ENCODE measurements at regions not wholly inside any gene's neighbourhood (a gene's known extent, or its start where the extent isn't known, plus 50 kb on each side); places are given as distances from the start of the nearest gene placed in this dataset.

DNA sequence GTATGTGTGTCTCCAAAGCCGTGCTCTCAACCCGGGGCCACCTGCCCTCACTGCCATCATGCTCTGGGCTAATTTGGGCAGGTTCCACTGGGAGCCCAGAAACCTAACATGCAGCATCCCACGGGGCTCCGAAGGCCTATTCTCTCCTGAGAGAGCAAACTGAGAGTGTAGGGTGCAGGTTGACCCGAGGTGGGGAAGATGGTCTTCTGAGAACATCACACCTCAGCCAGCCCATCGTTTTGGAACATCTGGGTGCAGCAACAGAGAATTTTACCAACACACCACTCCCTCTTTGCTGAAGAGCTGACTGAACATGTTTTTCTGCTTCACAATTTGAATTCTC lies 294.6 kb upstream of the TUT7 start:
- no peaks in the 10 kb centered on the region for H4K20me1 ChIP-seq (ENCODE audit: insufficient read depth)
- H3K36me3 ChIP-seq (ENCODE audit: low read depth) = no peaks in the 10 kb centered on the region
- no peak overlapping the region for H3K4me2 ChIP-seq
- DNase-seq = no peak
- no peaks in the 10 kb centered on the region for H3K79me2 ChIP-seq (ENCODE audit: low read depth)
- no peaks in the 10 kb centered on the region for H3F3A ChIP-seq (ENCODE audit: insufficient read depth, low read depth)
- H3K27ac ChIP-seq = no peak overlapping the region
- H3K9me2 ChIP-seq (ENCODE audit: insufficient read depth) = no peaks in the 10 kb centered on the region
- H3K4me1 ChIP-seq (replicated peaks; ENCODE audit: insufficient read depth) = no peaks in the 10 kb centered on the region
- TF ChIP-seq EZH2 (IDR thresholded peaks at IDR 0.05; ENCODE audit: low read depth) = no peak
- TF ChIP-seq, protein P1, sequence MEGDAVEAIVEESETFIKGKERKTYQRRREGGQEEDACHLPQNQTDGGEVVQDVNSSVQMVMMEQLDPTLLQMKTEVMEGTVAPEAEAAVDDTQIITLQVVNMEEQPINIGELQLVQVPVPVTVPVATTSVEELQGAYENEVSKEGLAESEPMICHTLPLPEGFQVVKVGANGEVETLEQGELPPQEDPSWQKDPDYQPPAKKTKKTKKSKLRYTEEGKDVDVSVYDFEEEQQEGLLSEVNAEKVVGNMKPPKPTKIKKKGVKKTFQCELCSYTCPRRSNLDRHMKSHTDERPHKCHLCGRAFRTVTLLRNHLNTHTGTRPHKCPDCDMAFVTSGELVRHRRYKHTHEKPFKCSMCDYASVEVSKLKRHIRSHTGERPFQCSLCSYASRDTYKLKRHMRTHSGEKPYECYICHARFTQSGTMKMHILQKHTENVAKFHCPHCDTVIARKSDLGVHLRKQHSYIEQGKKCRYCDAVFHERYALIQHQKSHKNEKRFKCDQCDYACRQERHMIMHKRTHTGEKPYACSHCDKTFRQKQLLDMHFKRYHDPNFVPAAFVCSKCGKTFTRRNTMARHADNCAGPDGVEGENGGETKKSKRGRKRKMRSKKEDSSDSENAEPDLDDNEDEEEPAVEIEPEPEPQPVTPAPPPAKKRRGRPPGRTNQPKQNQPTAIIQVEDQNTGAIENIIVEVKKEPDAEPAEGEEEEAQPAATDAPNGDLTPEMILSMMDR (conservative IDR thresholded peaks at IDR 0.05) = no peak
- H2AFZ ChIP-seq = no peak overlapping the region
- ChIA-PET CTCF (no interaction called here), POLR2A (ENCODE audit: unreplicated experiment) (no interaction called here)
- H3K27me3 ChIP-seq (ENCODE audit: insufficient read depth, low read depth) = no peaks in the 10 kb centered on the region
- no peak overlapping the region for H3K4me3 ChIP-seq
- intact Hi-C loops (cut with micrococcal nuclease; ENCODE audit: unreplicated experiment) = no loop called here
- H3K9me3 ChIP-seq (ENCODE audit: insufficient read depth, low read depth) = no peaks in the 10 kb centered on the region
- BruUV-seq (replicated peaks) = no TSS peak

DNA sequence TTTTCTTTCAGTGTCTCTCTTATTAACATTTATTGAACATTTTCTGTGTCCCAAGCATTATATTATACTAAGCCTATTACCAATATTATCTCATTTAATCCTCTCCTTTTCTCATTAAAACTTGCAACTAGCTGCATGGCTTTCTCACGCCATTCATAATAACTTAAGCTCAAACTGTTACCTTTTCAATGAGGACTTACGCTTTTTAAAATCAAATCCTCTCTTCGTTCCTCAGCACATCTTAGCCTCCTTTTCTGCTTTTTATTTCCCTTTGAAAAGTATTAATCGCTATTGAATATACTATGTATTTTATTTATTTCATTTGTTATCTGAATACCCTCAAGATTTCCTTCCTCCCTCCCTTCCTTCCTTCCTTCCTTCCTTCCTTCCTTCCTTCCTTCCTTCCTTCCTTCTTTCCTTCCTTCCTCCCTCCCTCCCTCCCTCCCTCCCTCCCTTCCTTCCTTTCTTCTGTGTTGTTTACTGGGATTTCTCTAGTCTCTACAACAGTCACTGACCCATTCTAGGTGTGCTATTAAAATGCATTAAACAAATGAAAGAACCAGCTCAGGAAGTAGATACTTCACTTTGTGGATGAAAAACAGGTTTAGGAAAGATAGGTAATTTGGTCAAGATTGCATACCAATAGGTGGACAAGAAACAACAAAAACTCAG lies 294.1 kb upstream of the TUT7 start:
- Histone ChIP-seq H3K4me2 (no peak overlapping the region), H3K9me2 (ENCODE audit: insufficient read depth) (no peaks in the 10 kb centered on the region), H3K27me3 (ENCODE audit: insufficient read depth, low read depth) (no peaks in the 10 kb centered on the region), H3K36me3 (ENCODE audit: low read depth) (no peaks in the 10 kb centered on the region), H3K4me3 (no peak overlapping the region), H3K9me3 (ENCODE audit: insufficient read depth, low read depth) (no peaks in the 10 kb centered on the region), H3K4me1 (replicated peaks; ENCODE audit: insufficient read depth) (no peaks in the 10 kb centered on the region), H4K20me1 (ENCODE audit: insufficient read depth) (no peaks in the 10 kb centered on the region), H3K27ac (no peak overlapping the region), H2AFZ (no peak overlapping the region), H3F3A (ENCODE audit: insufficient read depth, low read depth) (no peaks in the 10 kb centered on the region), H3K79me2 (ENCODE audit: low read depth) (no peaks in the 10 kb centered on the region)
- ChIA-PET CTCF (no interaction called here), POLR2A (ENCODE audit: unreplicated experiment) (no interaction called here)
- no TSS peak for BruUV-seq (replicated peaks)
- TF ChIP-seq EZH2 (IDR thresholded peaks at IDR 0.05; ENCODE audit: low read depth) = no peak
- TF ChIP-seq, protein P1 (conservative IDR thresholded peaks at IDR 0.05) = no peak
- intact Hi-C loops (cut with micrococcal nuclease; ENCODE audit: unreplicated experiment) = no loop called here
- no peak for DNase-seq

DNA sequence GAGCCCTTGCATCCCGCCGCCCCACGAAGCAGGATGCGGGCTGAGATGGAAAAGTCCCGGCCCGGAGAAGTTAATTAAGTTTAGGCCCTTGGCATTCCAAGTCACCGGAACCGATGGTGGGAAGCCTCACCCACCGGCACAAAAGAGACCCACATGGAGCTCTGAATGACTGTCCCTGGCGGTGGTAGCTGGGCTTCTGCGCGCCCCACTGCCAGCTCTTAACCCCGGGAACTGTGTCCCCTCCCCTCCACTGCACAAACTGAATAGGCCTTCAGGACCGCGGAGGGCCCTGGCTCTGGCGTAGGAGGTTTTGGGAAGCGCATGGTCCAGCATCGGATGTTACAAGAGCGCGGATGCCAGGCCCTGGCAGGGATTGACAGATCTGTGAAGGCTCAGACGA lies 291.1 kb upstream of the TUT7 start:
- H3K27me3 ChIP-seq (ENCODE audit: insufficient read depth, low read depth) = no peaks in the 10 kb centered on the region

More for the DNA sequence above, 291.1 kb upstream of the TUT7 start:
- H3K27ac ChIP-seq = no peak overlapping the region
- H3K36me3 ChIP-seq (ENCODE audit: low read depth) = no peaks in the 10 kb centered on the region
- BruUV-seq (replicated peaks) = no TSS peak
- H3K4me3 ChIP-seq = no peak overlapping the region
- H3K79me2 ChIP-seq (ENCODE audit: low read depth) = no peaks in the 10 kb centered on the region
- 0 out of 2 replicates have a peak, but pooled peaks cover 2% of the 10 kb centered on the region for H3K4me1 ChIP-seq (replicated peaks; ENCODE audit: insufficient read depth)
- TF ChIP-seq EZH2 (IDR thresholded peaks at IDR 0.05; ENCODE audit: low read depth) = no peak
- TF ChIP-seq, protein P1 (conservative IDR thresholded peaks at IDR 0.05) = no peak
- intact Hi-C loops (cut with micrococcal nuclease; ENCODE audit: unreplicated experiment) = no loop called here
- no peaks in the 10 kb centered on the region for H3K9me2 ChIP-seq (ENCODE audit: insufficient read depth)
- no peak for DNase-seq
- no peaks in the 10 kb centered on the region for H4K20me1 ChIP-seq (ENCODE audit: insufficient read depth)
- CTCF ChIA-PET = no interaction called here
- POLR2A ChIA-PET (ENCODE audit: unreplicated experiment) = no interaction called here
- no peaks in the 10 kb centered on the region for H3K9me3 ChIP-seq (ENCODE audit: insufficient read depth, low read depth)
- H3F3A ChIP-seq (ENCODE audit: insufficient read depth, low read depth) = no peaks in the 10 kb centered on the region
- H3K4me2 ChIP-seq = no peak overlapping the region
- no peak overlapping the region for H2AFZ ChIP-seq

Measured in PC-9 (cell line).